Upper lobe of right lung (tissue), 1 donor: ENCODE measurements at regions not wholly inside any gene's neighbourhood (a gene's known extent, or its start where the extent isn't known, plus 50 kb on each side); places are given as distances from the start of the nearest gene placed in this dataset.

ENCODE experiments used
- ATAC-seq: fragments of 200-7000 bp; cut with Tn5 transposase; one replicate; pipeline ENCODE4 v1.9.1; 2020; ENCODE audit warnings: mild to moderate bottlenecking, moderate library complexity
- DNase-seq: peaks from one replicate; pipeline ENCODE4 v3.0.0-alpha.2; 2020
- H3K27ac ChIP-seq: fragments of 200-600 bp; one replicate; pipeline ENCODE4 v1.8.0; 2022
- H3K27me3 ChIP-seq: fragments of 200-600 bp; one replicate; pipeline ENCODE4 v1.8.0; 2022; ENCODE audit warnings: mild to moderate bottlenecking
- H3K36me3 ChIP-seq: fragments of 200-600 bp; one replicate; pipeline ENCODE4 v1.8.0; 2022
- H3K4me1 ChIP-seq: fragments of 200-600 bp; one replicate; pipeline ENCODE4 v1.8.0; 2022
- H3K4me3 ChIP-seq: fragments of 200-600 bp; one replicate; pipeline ENCODE4 v1.8.0; 2022; ENCODE audit warnings: mild to moderate bottlenecking
- H3K9me3 ChIP-seq: fragments of 200-600 bp; one replicate; pipeline ENCODE4 v1.8.0; 2022
- intact Hi-C: fragments of 100-400 bp; cut with DNase I; formaldehyde crosslinking; loops from one replicate; pipeline ENCODE4 v1.11.0; 2022
- TF ChIP-seq, protein P1 (sequence below): fragments of 200-600 bp; IDR thresholded peaks from one replicate; pipeline ENCODE4 v1.8.0; 2022; ENCODE audit warnings: antibody characterized with exemption
- donor health status: DM: no; HTN: yes; CAD: no; lungs with severe emphysema.

DNA sequence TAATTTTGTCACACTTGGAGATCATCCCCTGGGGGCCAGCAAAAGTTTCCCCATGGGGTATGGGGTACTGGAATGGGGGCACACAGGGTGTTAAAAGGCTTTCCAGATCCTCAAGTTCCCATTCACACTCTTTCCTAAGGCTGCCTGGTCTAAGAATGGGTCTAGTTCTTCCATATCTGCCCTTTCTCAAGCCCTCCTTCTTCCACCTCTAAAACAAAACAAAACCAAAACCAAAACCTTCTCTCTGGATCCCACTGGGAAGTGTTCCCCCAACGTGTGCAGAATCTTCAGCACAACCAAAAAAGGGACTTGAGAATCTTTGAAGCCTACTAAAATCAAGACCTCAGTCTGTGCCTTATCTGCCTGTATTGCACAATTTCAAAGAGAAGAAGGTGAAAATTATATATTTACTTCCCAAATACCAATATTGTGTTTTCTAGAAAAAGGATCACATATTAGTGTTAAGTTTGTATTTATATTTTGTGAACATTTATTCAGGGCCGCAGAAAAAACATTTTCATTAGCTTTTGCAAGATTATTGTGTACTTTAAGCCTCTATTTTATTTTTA lies 207.2 kb upstream of the TCF4 start:
- no peaks in the 10 kb centered on the region for H3K36me3 ChIP-seq
- TF ChIP-seq, protein P1, sequence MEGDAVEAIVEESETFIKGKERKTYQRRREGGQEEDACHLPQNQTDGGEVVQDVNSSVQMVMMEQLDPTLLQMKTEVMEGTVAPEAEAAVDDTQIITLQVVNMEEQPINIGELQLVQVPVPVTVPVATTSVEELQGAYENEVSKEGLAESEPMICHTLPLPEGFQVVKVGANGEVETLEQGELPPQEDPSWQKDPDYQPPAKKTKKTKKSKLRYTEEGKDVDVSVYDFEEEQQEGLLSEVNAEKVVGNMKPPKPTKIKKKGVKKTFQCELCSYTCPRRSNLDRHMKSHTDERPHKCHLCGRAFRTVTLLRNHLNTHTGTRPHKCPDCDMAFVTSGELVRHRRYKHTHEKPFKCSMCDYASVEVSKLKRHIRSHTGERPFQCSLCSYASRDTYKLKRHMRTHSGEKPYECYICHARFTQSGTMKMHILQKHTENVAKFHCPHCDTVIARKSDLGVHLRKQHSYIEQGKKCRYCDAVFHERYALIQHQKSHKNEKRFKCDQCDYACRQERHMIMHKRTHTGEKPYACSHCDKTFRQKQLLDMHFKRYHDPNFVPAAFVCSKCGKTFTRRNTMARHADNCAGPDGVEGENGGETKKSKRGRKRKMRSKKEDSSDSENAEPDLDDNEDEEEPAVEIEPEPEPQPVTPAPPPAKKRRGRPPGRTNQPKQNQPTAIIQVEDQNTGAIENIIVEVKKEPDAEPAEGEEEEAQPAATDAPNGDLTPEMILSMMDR, result no peak
- H3K27me3 ChIP-seq, result no peaks in the 10 kb centered on the region
- intact Hi-C loops, result no loop called here
- H3K4me1 ChIP-seq, result no peaks in the 10 kb centered on the region
- no peak for DNase-seq
- ATAC-seq, result no peak
- H3K4me3 ChIP-seq, result no peak overlapping the region
- no peaks in the 10 kb centered on the region for H3K9me3 ChIP-seq
- H3K27ac ChIP-seq, result no peak overlapping the region

DNA sequence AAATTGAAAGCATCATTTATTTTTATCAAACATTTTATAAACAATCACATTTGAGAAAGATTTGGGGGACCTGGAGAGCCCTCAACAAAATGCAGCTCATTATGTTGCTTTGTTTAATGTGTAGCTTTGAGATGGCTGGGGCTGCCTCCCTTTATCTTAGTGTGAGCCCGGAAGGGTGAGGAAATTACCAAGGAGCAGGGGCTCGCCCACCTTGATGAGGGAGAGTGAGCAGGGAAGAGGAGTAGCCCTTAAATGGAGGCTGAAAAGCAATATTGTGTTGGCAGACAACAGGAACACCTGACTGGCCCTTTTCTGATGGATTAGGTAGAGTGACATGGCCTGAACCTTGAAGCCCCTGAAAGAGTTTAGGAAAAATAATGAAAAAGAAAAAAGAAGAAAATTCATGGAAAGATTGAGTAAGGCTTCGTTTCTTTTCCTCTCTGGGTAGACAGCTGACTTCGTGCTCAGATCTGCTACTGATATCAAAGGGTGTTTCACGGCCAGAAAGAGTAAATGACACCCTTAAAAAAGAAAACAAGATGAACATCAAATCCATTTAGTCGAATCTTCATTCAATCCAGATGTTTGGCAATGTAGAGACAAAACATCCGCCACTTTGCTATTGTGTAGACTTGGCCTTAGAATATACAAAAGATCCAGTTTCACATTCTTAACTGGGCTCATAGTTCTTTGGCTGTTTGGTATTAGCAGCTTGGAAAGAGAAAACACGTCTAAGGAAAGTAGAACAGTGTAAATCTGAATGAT lies 206.5 kb upstream of the TCF4 start:
- Histone ChIP-seq H3K36me3 (no peaks in the 10 kb centered on the region), H3K27me3 (no peaks in the 10 kb centered on the region), H3K27ac (no peak overlapping the region), H3K4me1 (no peaks in the 10 kb centered on the region), H3K4me3 (no peak overlapping the region), H3K9me3 (no peaks in the 10 kb centered on the region)
- DNase-seq (no peak), ATAC-seq (no peak)
- intact Hi-C loops, result no loop called here
- TF ChIP-seq, protein P1, result no peak

DNA sequence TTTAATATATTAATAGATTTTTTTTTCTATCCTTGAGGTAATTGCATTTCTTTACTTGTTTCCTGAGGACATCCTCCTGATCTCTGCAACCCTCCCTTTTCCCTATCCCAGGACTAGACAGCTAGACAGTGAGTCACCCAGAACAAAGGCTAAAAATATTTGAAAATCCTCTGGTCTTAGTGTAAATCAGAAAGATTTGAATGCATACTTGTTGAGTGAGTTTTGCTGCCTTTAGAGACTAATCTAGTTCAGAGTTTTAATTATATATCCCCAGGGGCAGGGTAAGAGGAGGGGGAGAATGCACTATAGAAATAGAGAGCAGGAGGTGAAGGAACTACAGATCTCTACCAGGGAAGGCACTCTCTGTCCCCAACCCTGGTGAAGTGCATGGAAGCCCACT lies 202.3 kb upstream of the TCF4 start:
- TF ChIP-seq, protein P1, result no peak
- H3K4me3 ChIP-seq, result no peak overlapping the region
- ATAC-seq (no peak), DNase-seq (no peak)
- intact Hi-C loops, result no loop called here
- no peaks in the 10 kb centered on the region for H3K36me3 ChIP-seq
- no peak overlapping the region for H3K27ac ChIP-seq
- no peaks in the 10 kb centered on the region for H3K9me3 ChIP-seq
- H3K4me1 ChIP-seq, result no peaks in the 10 kb centered on the region
- no peaks in the 10 kb centered on the region for H3K27me3 ChIP-seq

DNA sequence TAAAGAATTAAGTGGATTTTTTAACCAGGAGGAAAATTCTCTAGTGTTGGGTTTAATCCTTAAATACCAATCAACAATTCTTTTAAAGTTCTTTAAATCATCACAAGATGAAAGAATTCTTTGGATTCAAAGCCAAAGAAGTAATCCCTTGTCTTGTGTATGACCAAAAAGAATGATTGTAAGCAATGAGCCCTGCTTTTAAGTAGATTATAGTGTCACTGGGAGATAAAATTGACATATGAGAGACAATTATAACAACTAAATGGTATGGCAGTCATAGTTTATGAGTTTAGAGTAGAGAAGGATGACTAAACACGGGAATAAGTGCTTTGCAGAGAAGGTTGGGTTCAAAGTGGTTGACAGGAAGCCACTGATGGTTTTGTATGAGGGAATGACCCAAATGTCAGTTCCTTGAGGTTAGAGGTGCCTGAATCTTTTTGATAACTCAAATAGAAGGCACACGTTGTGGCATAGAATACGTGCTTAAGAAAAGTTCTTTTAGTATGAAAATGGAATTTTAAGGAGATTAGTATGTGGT lies 199.6 kb upstream of the TCF4 start:
- no peak overlapping the region for H3K4me3 ChIP-seq
- no peak overlapping the region for H3K27ac ChIP-seq
- H3K9me3 ChIP-seq, result no peaks in the 10 kb centered on the region
- H3K27me3 ChIP-seq, result no peaks in the 10 kb centered on the region
- no peaks in the 10 kb centered on the region for H3K36me3 ChIP-seq
- no peak for DNase-seq
- intact Hi-C loops, result no loop called here
- TF ChIP-seq, protein P1, result no peak
- no peak for ATAC-seq
- no peaks in the 10 kb centered on the region for H3K4me1 ChIP-seq

DNA sequence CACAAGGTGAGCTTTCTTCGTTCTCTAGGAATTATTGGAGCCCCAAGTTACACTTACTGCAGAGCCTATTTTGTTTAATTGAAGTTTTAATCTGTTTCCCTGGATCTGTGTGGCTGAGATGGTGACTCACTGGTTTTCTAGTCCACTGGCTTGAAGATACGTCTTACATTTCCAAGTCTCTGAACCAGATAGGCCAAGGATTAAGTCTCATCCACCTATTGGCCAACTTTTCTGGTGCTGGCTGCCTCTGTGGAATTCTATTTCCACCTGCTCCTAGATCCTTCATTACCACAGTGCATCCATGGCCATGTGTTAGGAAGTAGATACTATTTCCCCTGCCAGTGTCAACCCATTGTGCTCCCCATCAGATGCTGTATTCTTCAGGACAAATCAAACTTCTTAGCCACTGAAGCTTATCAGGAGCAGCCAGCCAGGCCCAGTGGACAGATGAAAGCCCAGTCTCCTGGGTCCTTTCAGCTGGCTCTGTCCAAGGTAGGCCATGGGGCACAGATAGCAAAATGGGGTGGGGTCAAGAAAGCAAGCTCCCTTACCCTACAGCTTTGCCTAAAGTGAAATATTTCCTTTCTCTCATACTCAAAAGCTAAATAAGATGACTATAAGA lies 198.8 kb upstream of the TCF4 start:
- no peaks in the 10 kb centered on the region for H3K4me1 ChIP-seq
- no peaks in the 10 kb centered on the region for H3K27me3 ChIP-seq
- TF ChIP-seq, protein P1, result no peak
- no peaks in the 10 kb centered on the region for H3K9me3 ChIP-seq
- intact Hi-C loops, result no loop called here
- no peaks in the 10 kb centered on the region for H3K36me3 ChIP-seq
- no peak for ATAC-seq
- H3K4me3 ChIP-seq, result no peak overlapping the region
- DNase-seq, result no peak
- no peak overlapping the region for H3K27ac ChIP-seq
